MM.1S (cell line): ENCODE measurements at regions not wholly inside any gene's neighbourhood (a gene's known extent, or its start where the extent isn't known, plus 50 kb on each side); places are given as distances from the start of the nearest gene placed in this dataset.

Experiments used
- DNase-seq: peaks from one replicate; pipeline ENCODE4 v3.0.0-alpha.2; 2015
- H2AFZ ChIP-seq: fragments of 300-600 bp; sonication (generic); 2 replicates; pipeline ENCODE4 v1.6.0; 2016; ENCODE audit warnings: antibody characterized with exemption, low read length
- H3F3A ChIP-seq: fragments of 300-600 bp; sonication (generic); 2 replicates; pipeline ENCODE4 v1.6.1; 2016; ENCODE audit warnings: mild to moderate bottlenecking, antibody characterized with exemption, low read length, moderate library complexity, mixed read lengths; ENCODE audit not compliant: insufficient read depth
- H3K27ac ChIP-seq: fragments of 300-600 bp; sonication (generic); 2 replicates; pipeline ENCODE4 v1.5.1; 2016; ENCODE audit warnings: mild to moderate bottlenecking, low read length
- H3K27me3 ChIP-seq: fragments of 300-600 bp; sonication (generic); replicated peaks from 2 replicates; pipeline ENCODE4 v1.6.0; 2016; ENCODE audit warnings: low read length; ENCODE audit not compliant: insufficient read depth
- H3K36me3 ChIP-seq: fragments of 300-600 bp; sonication (generic); replicated peaks from 2 replicates; pipeline ENCODE4 v1.6.1; 2016; ENCODE audit warnings: mild to moderate bottlenecking, low read length, mixed read lengths; ENCODE audit not compliant: insufficient read depth
- H3K4me1 ChIP-seq: fragments of 300-600 bp; sonication (generic); 2 replicates; pipeline ENCODE4 v1.6.1; 2016; ENCODE audit warnings: low read length, mixed read lengths
- H3K4me2 ChIP-seq: fragments of 300-600 bp; sonication (generic); 2 replicates; pipeline ENCODE4 v1.6.0; 2016; ENCODE audit warnings: low read depth, low read length
- H3K4me3 ChIP-seq: fragments of 300-600 bp; sonication (generic); 2 replicates; pipeline ENCODE4 v1.5.1; 2016; ENCODE audit warnings: low read length, mixed read lengths
- H3K79me2 ChIP-seq: fragments of 300-600 bp; sonication (generic); 2 replicates; pipeline ENCODE4 v1.6.1; 2016; ENCODE audit warnings: mixed run types, low read length, mixed read lengths
- H3K9ac ChIP-seq: fragments of 300-600 bp; sonication (generic); 2 replicates; pipeline ENCODE4 v1.6.1; 2016; ENCODE audit warnings: low read length, mixed read lengths
- H3K9me2 ChIP-seq: fragments of 300-600 bp; sonication (generic); replicated peaks from 2 replicates; pipeline ENCODE4 v1.6.1; 2016; ENCODE audit warnings: mild to moderate bottlenecking, low read length, mixed read lengths; ENCODE audit not compliant: insufficient read depth
- H3K9me3 ChIP-seq: fragments of 300-600 bp; sonication (generic); replicated peaks from 2 replicates; pipeline ENCODE4 v1.6.1; 2016; ENCODE audit warnings: mild to moderate bottlenecking, low read length, mixed read lengths; ENCODE audit not compliant: insufficient read depth
- H4K20me1 ChIP-seq: fragments of 300-600 bp; sonication (generic); 2 replicates; pipeline ENCODE4 v1.6.1; 2016; ENCODE audit warnings: mild to moderate bottlenecking, low read length, moderate library complexity, mixed read lengths; ENCODE audit not compliant: insufficient read depth
- EZH2 ChIP-seq: fragments of 300-600 bp; sonication (generic); optimal IDR thresholded peaks from 2 replicates; pipeline ENCODE3; 2017; ENCODE audit warnings: low read depth, mild to moderate bottlenecking, antibody characterized with exemption, low read length, mixed read lengths
- EZH2phosphoT487 ChIP-seq: fragments of 300-600 bp; sonication (generic); IDR thresholded peaks from 2 replicates; pipeline ENCODE4 v1.6.1; 2018; ENCODE audit warnings: antibody characterized with exemption, low read length
- TF ChIP-seq, protein P1 (sequence below): fragments of 300-600 bp; sonication (generic); IDR thresholded peaks from 2 replicates; pipeline ENCODE4 v1.5.1; 2016; ENCODE audit warnings: antibody characterized with exemption, low read length, mixed read lengths

DNA sequence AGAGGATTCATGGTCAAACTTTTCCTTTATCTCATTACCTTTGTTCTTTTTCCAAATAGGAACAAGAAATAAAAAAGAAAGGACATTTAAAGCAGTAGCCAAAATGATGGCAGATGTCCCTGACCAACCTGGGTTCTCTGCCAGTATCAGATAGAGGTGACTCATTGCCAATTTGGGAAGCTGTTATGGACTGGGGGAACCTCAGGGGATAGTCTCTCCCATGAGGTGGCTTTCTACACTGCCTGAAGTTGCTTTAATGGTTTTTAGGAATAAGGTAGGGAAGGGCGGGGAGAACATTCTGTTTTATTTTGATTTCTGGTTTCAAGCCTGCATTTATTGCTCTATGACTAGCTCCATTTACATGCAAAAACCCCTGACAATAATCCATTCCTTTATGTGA is 457.9 kb upstream of the TPK1 start:
- H3K27ac ChIP-seq, result no peak overlapping the region
- H3F3A ChIP-seq, result no peaks in the 10 kb centered on the region
- no peaks in the 10 kb centered on the region for H3K4me1 ChIP-seq
- H3K9me2 ChIP-seq, result no peaks in the 10 kb centered on the region
- no peaks in the 10 kb centered on the region for H3K9me3 ChIP-seq
- H3K36me3 ChIP-seq, result no peaks in the 10 kb centered on the region
- no peak overlapping the region for H2AFZ ChIP-seq
- no peak overlapping the region for H3K4me2 ChIP-seq
- H3K9ac ChIP-seq, result no peak overlapping the region
- H3K4me3 ChIP-seq, result no peak overlapping the region
- H4K20me1 ChIP-seq, result no peaks in the 10 kb centered on the region
- no peak for DNase-seq
- TF ChIP-seq EZH2 (no peak), EZH2phosphoT487 (no peak)
- TF ChIP-seq, protein P1, sequence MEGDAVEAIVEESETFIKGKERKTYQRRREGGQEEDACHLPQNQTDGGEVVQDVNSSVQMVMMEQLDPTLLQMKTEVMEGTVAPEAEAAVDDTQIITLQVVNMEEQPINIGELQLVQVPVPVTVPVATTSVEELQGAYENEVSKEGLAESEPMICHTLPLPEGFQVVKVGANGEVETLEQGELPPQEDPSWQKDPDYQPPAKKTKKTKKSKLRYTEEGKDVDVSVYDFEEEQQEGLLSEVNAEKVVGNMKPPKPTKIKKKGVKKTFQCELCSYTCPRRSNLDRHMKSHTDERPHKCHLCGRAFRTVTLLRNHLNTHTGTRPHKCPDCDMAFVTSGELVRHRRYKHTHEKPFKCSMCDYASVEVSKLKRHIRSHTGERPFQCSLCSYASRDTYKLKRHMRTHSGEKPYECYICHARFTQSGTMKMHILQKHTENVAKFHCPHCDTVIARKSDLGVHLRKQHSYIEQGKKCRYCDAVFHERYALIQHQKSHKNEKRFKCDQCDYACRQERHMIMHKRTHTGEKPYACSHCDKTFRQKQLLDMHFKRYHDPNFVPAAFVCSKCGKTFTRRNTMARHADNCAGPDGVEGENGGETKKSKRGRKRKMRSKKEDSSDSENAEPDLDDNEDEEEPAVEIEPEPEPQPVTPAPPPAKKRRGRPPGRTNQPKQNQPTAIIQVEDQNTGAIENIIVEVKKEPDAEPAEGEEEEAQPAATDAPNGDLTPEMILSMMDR, result no peak
- H3K79me2 ChIP-seq, result no peaks in the 10 kb centered on the region
- no peaks in the 10 kb centered on the region for H3K27me3 ChIP-seq

DNA sequence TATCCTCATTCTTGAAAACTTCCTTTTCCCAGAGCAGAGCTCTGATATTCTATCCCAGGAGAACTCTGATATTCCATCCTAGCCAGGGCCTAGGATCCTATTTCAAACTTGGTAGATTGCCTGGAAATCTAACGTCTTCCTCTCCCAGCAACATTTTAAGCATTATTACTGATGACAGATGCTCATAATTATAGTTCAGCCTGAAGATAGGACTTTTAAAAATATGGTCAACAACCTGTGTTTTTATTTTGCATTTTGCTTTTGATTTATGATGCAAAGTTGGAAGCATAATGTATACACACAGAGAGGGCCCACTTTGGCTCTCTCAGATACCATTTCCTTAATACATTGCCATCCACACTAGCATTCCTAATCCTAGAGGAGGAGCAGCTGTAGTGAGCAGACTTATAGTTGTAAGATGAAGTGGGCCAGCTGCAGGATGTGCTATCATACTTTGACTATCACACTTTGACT is 457.4 kb upstream of the TPK1 start:
- Histone ChIP-seq H3K4me1 (no peaks in the 10 kb centered on the region), H3K79me2 (no peaks in the 10 kb centered on the region), H3K36me3 (no peaks in the 10 kb centered on the region), H2AFZ (no peak overlapping the region), H3K9me3 (no peaks in the 10 kb centered on the region), H3K9me2 (no peaks in the 10 kb centered on the region), H3K4me2 (no peak overlapping the region), H4K20me1 (no peaks in the 10 kb centered on the region), H3K9ac (no peak overlapping the region), H3K27me3 (no peaks in the 10 kb centered on the region), H3K27ac (no peak overlapping the region), H3K4me3 (no peak overlapping the region), H3F3A (no peaks in the 10 kb centered on the region)
- DNase-seq, result no peak
- no peak for TF ChIP-seq EZH2phosphoT487
- no peak for TF ChIP-seq EZH2
- TF ChIP-seq, protein P1, result no peak

DNA sequence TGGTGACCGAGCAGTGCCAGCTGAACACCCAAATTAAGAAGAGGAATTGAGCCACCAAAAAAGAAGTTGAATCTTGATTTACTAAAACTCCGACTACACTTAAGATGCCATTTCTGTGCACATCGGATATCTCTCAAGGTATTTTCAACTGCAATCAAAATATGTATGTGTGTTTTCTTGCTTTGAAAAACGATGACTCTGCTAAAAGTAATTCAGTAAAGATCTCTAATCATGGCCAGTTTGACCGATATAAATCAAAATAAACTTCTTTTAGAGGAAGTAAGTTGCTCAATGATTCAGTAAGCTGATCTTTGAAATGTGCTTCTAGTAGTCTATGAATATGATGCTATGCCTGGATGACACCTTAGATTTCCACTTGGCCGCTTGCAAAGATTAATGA is 453.5 kb upstream of the TPK1 start:
- Histone ChIP-seq H3K4me1 (no peaks in the 10 kb centered on the region), H4K20me1 (no peaks in the 10 kb centered on the region), H3K4me3 (no peak overlapping the region), H3K9me2 (no peaks in the 10 kb centered on the region), H3K4me2 (no peak overlapping the region), H3K27me3 (no peaks in the 10 kb centered on the region), H3K79me2 (no peaks in the 10 kb centered on the region), H3K9ac (no peak overlapping the region), H3F3A (no peaks in the 10 kb centered on the region), H3K36me3 (no peaks in the 10 kb centered on the region), H2AFZ (no peak overlapping the region), H3K27ac (no peak overlapping the region), H3K9me3 (no peaks in the 10 kb centered on the region)
- no peak for DNase-seq
- TF ChIP-seq EZH2 (no peak), EZH2phosphoT487 (no peak)
- TF ChIP-seq, protein P1, result no peak
